ENCODE measurements at regions not wholly inside any gene's neighbourhood (a gene's known extent, or its start where the extent isn't known, plus 50 kb on each side); places are given as distances from the start of the nearest gene placed in this dataset.

DNA sequence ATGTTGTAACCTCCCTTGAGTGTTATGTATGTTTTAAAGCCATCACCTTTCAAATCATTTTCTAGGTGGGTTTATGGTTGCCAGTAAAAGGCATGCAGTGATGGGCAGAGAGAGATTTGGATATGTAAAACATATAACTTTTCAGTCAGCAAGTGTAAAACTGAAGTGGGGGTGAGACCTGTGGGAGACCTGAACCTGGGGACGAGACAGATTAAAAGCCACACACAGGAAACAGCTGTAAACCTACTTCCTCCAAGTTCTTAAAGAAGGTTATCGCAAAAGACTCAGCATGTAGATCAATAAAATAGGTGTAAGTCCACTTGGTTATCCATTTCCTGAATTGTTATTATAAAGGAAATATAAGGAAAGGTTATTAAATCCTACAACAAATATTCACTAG, 76.6 kb downstream of the YIPF5 start:
- Histone ChIP-seq H3K79me2 (ENCODE audit: insufficient read depth, low read length) (no peaks in the 10 kb centered on the region), H3K9me3 (ENCODE audit: low read length) (no peaks in the 10 kb centered on the region), H3K4me2 (ENCODE audit: low read depth, low read length) (no peak overlapping the region), H3K27ac (ENCODE audit: extremely low read length, insufficient read depth, low read length) (no peak overlapping the region), H3K4me3 (replicated peaks in 1 of 3; ENCODE audit: insufficient read depth in 1 of 3, low read depth in 2 of 3, low read length in 3 of 3) (no peak overlapping the region), H2AFZ (ENCODE audit: low read length) (no peak overlapping the region), H3K27me3 (ENCODE audit: control insufficient read depth in 1 of 2, insufficient read depth in 2 of 2, low read length in 2 of 2) (no peaks in the 10 kb centered on the region), H3K4me1 (ENCODE audit: insufficient read depth, low read length) (no peaks in the 10 kb centered on the region), H3K36me3 (replicated peaks in 1 of 2; ENCODE audit: control insufficient read depth in 1 of 2, insufficient read depth in 2 of 2, low read length in 2 of 2) (no peaks in the 10 kb centered on the region), H4K20me1 (ENCODE audit: insufficient read depth, low read length) (no peaks in the 10 kb centered on the region), H3K9ac (ENCODE audit: insufficient read depth, low read depth, low read length) (no peak overlapping the region)
- POLR2A ChIA-PET = no interaction called here
- 0% methylated on average over 2 of the region's 2 CpGs for WGBS (ENCODE audit: low lambda C conversion rate)
- FAIRE-seq = no peak
- in situ Hi-C loops (cut with HindIII; ENCODE audit: extremely low pct_ligation_motif_present, low pct_unique_long_range_greater_than_20kb) (no loop called here), intact Hi-C loops (cut with micrococcal nuclease; ENCODE audit: unreplicated experiment) (no loop called here)
- TF ChIP-seq, protein P1, sequence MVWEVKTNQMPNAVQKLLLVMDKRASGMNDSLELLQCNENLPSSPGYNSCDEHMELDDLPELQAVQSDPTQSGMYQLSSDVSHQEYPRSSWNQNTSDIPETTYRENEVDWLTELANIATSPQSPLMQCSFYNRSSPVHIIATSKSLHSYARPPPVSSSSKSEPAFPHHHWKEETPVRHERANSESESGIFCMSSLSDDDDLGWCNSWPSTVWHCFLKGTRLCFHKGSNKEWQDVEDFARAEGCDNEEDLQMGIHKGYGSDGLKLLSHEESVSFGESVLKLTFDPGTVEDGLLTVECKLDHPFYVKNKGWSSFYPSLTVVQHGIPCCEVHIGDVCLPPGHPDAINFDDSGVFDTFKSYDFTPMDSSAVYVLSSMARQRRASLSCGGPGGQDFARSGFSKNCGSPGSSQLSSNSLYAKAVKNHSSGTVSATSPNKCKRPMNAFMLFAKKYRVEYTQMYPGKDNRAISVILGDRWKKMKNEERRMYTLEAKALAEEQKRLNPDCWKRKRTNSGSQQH (CRISPR knock-in tag; IDR thresholded peaks at IDR 0.05; ENCODE audit: low read depth) = no peak
- TF ChIP-seq SOX6 (IDR thresholded peaks at IDR 0.05) (no peak), SOX6 (CRISPR knock-in tag; IDR thresholded peaks at IDR 0.05) (no peak), NFATC3 (CRISPR knock-in tag; IDR thresholded peaks at IDR 0.05) (no peak), ZNF124 (CRISPR knock-in tag; IDR thresholded peaks at IDR 0.05) (no peak), ZMYM4 (CRISPR knock-in tag; IDR thresholded peaks at IDR 0.05) (no peak), ZNF883 (CRISPR knock-in tag; IDR thresholded peaks at IDR 0.05; ENCODE audit: not compliant biosample characterization) (no peak), ZNF160 (CRISPR knock-in tag; IDR thresholded peaks at IDR 0.05) (no peak), HMGXB3 (CRISPR knock-in tag; IDR thresholded peaks at IDR 0.05; ENCODE audit: borderline replicate concordance) (no peak)
- CTCF ChIA-PET (ENCODE audit: low intra/inter-chr PET ratio, low total read pairs) = no interaction called here
- no peak for DNase-seq (ENCODE audit: low spot score)
- ATAC-seq = no peak
- no TSS peak for BruUV-seq (replicated peaks)

Data from HepG2 (cell line).